HL-60 (cell line): ENCODE measurements at regions not wholly inside any gene's neighbourhood (a gene's known extent, or its start where the extent isn't known, plus 50 kb on each side); places are given as distances from the start of the nearest gene placed in this dataset.
A peak's percentile ranks its signal among the peaks of the same experiment; 100 is the strongest.

Experiments
- DNase-seq, 2 experiments: peaks; one replicate each; pipeline ENCODE4 v3.0.0-alpha.2; 2010 to 2020; ENCODE audit warnings: low read depth in 1 of 2, low spot score in 1 of 2
- H3K27ac ChIP-seq: fragments of 250-450 bp; sonication (Bioruptor Pico); replicated peaks from 2 replicates; pipeline ENCODE4 v1.5.1; 2020; ENCODE audit warnings: mild to moderate bottlenecking, moderate library complexity
- H3K27me3 ChIP-seq: fragments of 250-450 bp; sonication (Bioruptor Pico); 2 replicates; pipeline ENCODE4 v1.5.1; 2021; ENCODE audit warnings: mild to moderate bottlenecking, moderate library complexity; ENCODE audit not compliant: insufficient read depth, poor library complexity, severe bottlenecking
- H3K4me3 ChIP-seq: replicated peaks from 2 replicates; pipeline ENCODE4 v1.5.1; 2011; ENCODE audit warnings: mild to moderate bottlenecking, control low read depth, low read length; ENCODE audit not compliant: insufficient read depth
- GABPA ChIP-seq: IDR thresholded peaks from 2 replicates; pipeline ENCODE4 v1.6.1; 2012; ENCODE audit warnings: low read depth
- POLR2AphosphoS5 ChIP-seq: IDR thresholded peaks from 2 replicates; pipeline ENCODE4 v1.6.1; 2012; ENCODE audit warnings: low read depth
- SPI1 ChIP-seq: IDR thresholded peaks from 2 replicates; pipeline ENCODE4 v1.6.1; 2012; ENCODE audit warnings: low read depth, mild to moderate bottlenecking, borderline replicate concordance
- TF ChIP-seq, protein P1 (sequence below): IDR thresholded peaks from one replicate; pipeline ENCODE4 v1.5.1; 2011; ENCODE audit warnings: low read length, control low read depth, inconsistent platforms; ENCODE audit not compliant: insufficient read depth
- TF ChIP-seq, protein P2 (sequence below): IDR thresholded peaks from 2 replicates; pipeline ENCODE4 v1.6.1; 2012; ENCODE audit warnings: low read depth; ENCODE audit not compliant: insufficient replicate concordance

DNA sequence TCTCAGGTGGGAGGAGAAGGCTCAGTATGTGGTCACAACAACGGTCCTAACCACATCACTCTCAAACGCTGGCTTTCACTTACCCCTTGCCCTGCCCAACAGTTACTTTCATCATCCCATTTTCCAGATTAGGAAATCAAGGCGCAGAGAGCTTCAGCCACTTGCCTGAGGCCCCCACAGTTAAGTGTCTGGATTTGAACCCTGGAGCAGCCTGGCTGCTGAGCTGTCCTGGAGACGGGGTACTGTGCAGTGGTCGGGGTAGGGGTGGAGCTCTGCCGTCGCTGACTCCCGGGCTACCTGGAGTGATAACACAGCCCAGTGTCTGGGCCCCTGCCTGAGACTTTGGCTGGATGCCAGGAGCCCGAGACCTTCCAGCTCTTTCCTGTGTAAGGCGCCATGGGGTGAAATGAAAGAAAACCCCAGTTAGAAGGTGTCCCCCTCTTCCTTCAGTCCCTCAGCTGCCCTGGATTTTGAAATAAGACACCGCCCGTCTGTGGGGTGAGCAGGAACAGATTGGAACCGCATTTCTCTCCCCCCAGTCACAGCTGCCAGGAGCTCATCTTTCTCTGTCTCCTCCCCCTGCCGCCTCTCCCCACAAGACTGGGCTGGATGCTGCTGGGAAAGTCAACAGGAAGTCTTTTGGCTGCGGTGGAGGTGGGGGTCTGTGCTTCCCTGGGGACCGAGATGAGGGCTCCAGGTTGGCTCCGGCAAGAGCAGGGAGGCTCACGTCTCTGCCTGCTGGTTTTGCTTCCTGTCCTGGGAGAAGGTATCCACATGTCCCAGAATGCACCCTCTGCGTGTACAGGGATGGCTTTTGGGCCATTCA, 280.2 kb downstream of the SEC14L1 start:
- Histone ChIP-seq H3K27me3 (no peaks in the 10 kb centered on the region), H3K4me3 (no peak overlapping the region), H3K27ac (peak overlapping the region; percentile 27; the same call in 1 of the 2 replicates)
- peak; percentile 58 to 63 for DNase-seq
- TF ChIP-seq POLR2AphosphoS5 (peak; percentile 44; the same call in 1 of the 2 replicates), GABPA (no peak), SPI1 (no peak)
- TF ChIP-seq, protein P1, sequence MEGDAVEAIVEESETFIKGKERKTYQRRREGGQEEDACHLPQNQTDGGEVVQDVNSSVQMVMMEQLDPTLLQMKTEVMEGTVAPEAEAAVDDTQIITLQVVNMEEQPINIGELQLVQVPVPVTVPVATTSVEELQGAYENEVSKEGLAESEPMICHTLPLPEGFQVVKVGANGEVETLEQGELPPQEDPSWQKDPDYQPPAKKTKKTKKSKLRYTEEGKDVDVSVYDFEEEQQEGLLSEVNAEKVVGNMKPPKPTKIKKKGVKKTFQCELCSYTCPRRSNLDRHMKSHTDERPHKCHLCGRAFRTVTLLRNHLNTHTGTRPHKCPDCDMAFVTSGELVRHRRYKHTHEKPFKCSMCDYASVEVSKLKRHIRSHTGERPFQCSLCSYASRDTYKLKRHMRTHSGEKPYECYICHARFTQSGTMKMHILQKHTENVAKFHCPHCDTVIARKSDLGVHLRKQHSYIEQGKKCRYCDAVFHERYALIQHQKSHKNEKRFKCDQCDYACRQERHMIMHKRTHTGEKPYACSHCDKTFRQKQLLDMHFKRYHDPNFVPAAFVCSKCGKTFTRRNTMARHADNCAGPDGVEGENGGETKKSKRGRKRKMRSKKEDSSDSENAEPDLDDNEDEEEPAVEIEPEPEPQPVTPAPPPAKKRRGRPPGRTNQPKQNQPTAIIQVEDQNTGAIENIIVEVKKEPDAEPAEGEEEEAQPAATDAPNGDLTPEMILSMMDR: no peak
- TF ChIP-seq, protein P2, sequence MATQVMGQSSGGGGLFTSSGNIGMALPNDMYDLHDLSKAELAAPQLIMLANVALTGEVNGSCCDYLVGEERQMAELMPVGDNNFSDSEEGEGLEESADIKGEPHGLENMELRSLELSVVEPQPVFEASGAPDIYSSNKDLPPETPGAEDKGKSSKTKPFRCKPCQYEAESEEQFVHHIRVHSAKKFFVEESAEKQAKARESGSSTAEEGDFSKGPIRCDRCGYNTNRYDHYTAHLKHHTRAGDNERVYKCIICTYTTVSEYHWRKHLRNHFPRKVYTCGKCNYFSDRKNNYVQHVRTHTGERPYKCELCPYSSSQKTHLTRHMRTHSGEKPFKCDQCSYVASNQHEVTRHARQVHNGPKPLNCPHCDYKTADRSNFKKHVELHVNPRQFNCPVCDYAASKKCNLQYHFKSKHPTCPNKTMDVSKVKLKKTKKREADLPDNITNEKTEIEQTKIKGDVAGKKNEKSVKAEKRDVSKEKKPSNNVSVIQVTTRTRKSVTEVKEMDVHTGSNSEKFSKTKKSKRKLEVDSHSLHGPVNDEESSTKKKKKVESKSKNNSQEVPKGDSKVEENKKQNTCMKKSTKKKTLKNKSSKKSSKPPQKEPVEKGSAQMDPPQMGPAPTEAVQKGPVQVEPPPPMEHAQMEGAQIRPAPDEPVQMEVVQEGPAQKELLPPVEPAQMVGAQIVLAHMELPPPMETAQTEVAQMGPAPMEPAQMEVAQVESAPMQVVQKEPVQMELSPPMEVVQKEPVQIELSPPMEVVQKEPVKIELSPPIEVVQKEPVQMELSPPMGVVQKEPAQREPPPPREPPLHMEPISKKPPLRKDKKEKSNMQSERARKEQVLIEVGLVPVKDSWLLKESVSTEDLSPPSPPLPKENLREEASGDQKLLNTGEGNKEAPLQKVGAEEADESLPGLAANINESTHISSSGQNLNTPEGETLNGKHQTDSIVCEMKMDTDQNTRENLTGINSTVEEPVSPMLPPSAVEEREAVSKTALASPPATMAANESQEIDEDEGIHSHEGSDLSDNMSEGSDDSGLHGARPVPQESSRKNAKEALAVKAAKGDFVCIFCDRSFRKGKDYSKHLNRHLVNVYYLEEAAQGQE: no peak

DNA sequence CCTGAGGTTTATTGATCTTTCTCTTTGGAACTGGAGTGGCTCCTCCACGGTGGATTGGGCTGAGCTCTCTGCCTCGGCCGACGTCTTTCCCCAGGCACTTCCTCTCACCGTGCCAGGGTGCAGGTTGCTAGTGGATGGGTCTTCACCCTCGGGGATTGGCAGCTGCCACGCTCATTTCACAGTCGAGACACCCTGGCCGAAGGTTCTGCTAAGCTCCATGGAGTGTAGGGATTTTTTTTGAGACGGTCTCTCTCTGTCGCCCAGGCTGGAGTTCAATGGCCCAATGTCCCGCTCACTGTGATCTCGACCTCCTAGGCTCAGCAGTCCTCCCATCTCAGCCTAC, 280.8 kb downstream of the SEC14L1 start:
- no peaks in the 10 kb centered on the region for H3K27me3 ChIP-seq
- DNase-seq: no peak
- no peak overlapping the region for H3K27ac ChIP-seq
- no peak overlapping the region for H3K4me3 ChIP-seq
- TF ChIP-seq POLR2AphosphoS5 (no peak), SPI1 (peak; percentile 51; the same call in 1 of the 2 replicates)
- TF ChIP-seq, protein P2: no peak

DNA sequence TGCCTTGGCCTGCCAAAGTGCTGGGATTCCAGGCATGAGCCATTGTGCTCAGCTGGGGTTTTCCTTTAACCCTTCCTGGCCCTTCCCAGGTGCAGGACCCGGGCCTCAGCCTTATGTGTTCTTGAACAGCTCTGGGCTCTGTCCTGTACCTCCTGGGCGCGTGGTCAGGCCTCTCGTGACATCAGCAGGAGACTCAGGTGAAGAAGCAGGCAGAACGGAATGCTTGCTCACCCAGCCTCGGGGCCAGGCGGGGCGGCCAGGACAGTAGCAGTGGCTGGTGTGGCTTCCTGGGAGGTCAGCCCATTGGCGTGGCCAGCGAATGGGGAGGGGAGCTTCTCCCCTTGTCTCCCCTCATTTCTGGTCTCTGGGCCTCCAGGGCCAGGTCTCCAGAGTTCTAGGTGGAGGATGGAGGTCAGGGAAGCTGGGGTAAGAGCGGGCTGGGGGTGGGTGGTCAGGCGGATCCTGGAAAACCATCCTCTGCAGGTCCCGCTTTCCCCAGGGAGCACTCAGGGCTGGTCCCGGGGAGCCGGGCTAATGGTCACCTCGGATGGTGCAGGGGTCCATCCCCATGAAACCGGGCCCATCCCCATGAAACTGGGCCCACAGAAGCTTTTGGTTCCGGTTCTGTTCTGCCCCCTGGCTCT, 281.5 kb downstream of the SEC14L1 start:
- no peak for DNase-seq
- no peak for TF ChIP-seq POLR2AphosphoS5
- TF ChIP-seq GABPA: no peak
- TF ChIP-seq, protein P1: no peak
- no peak for TF ChIP-seq SPI1
- TF ChIP-seq, protein P2: no peak
- H3K4me3 ChIP-seq: no peak overlapping the region
- H3K27ac ChIP-seq: no peak overlapping the region
- H3K27me3 ChIP-seq: no peaks in the 10 kb centered on the region
